ENCODE measurements at regions not wholly inside any gene's neighbourhood (a gene's known extent, or its start where the extent isn't known, plus 50 kb on each side); places are given as distances from the start of the nearest gene placed in this dataset.

DNA sequence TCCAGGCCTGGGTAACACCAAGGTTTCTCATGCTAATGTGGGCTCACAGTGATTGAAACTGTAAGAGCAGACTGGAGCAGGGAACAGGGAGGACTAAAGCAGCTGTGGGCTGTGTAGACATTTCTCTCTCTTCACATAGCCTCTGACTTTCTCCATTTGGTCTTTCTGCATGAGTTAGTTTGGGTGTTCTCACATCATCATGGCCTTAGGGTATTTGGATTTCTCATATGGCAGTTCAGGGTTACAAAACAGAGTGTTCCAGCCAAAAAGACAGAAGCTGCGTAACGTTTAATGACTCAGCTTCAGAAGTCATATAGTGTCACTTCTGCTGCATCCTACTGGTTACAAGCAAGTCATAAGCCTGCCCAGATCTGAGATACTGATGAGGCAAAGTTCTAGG lies 52.0 kb upstream of the OSBPL8 start:
- Histone ChIP-seq H3K36me3 (ENCODE audit: control insufficient read depth, insufficient read depth, low read length) (no peaks in the 10 kb centered on the region), H3K4me1 (ENCODE audit: control insufficient read depth, insufficient read depth, low read length) (no peaks in the 10 kb centered on the region), H3K27me3 (ENCODE audit: control insufficient read depth, insufficient read depth, low read length, poor library complexity, severe bottlenecking) (no peaks in the 10 kb centered on the region), H3K4me3 (ENCODE audit: insufficient read depth, low read depth, low read length) (no peak overlapping the region), H3K9me3 (ENCODE audit: control insufficient read depth, low read length) (no peaks in the 10 kb centered on the region), H3K27ac (ENCODE audit: insufficient read depth, low read depth, low read length, poor library complexity, severe bottlenecking) (no peak overlapping the region)
- 91 to 98% methylated on average over 2 of the region's 2 CpGs for WGBS, 2 experiments

- H3K4me3 ChIP-seq (ENCODE audit: insufficient read depth, low read depth, low read length): no peak overlapping the region
- no peaks in the 10 kb centered on the region for H3K9me3 ChIP-seq (ENCODE audit: control insufficient read depth, low read length)
- 91 to 94% methylated on average over 2 of the region's 2 CpGs for WGBS, 2 experiments
- H3K4me1 ChIP-seq (ENCODE audit: control insufficient read depth, insufficient read depth, low read length): peaks cover 7% of the 10 kb centered on the region
- no peaks in the 10 kb centered on the region for H3K36me3 ChIP-seq (ENCODE audit: control insufficient read depth, insufficient read depth, low read length)
- no peaks in the 10 kb centered on the region for H3K27me3 ChIP-seq (ENCODE audit: control insufficient read depth, insufficient read depth, low read length, poor library complexity, severe bottlenecking)
- H3K27ac ChIP-seq (ENCODE audit: insufficient read depth, low read depth, low read length, poor library complexity, severe bottlenecking): no peak overlapping the region
Measured at GRCh38 chr12:76614364-76614763, 54.8 kb upstream of the OSBPL8 start.

- no peak overlapping the region for H3K27ac ChIP-seq (ENCODE audit: insufficient read depth, low read depth, low read length, poor library complexity, severe bottlenecking)
- H3K4me3 ChIP-seq (ENCODE audit: insufficient read depth, low read depth, low read length): no peak overlapping the region
- 90 to 96% methylated on average over 6 of the region's 6 CpGs for WGBS, 2 experiments
- no peaks in the 10 kb centered on the region for H3K27me3 ChIP-seq (ENCODE audit: control insufficient read depth, insufficient read depth, low read length, poor library complexity, severe bottlenecking)
- H3K36me3 ChIP-seq (ENCODE audit: control insufficient read depth, insufficient read depth, low read length): no peaks in the 10 kb centered on the region
- H3K4me1 ChIP-seq (ENCODE audit: control insufficient read depth, insufficient read depth, low read length): peaks cover 7% of the 10 kb centered on the region
- no peaks in the 10 kb centered on the region for H3K9me3 ChIP-seq (ENCODE audit: control insufficient read depth, low read length)
Measured at GRCh38 chr12:76618031-76618430, 58.5 kb upstream of the OSBPL8 start.

DNA sequence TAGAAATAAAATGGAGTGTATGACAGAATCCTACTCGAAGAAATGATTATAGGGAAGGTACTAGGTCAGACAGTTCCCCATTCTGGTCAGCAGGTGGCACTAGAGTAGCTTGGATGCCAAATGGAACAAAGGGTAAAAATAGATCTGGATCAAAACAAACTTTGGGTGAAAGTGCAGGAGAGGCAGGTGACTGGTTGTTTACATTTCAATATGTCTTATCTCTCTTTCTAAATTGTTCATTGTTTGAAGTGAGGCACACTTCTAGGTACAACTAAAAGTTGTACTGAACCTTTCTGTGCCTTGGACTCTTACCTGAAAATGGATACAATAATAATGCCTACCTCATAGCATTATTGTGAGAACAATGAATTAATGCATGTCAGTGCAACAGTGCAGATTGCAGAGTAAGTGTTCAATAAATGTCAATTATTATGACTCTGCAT lies 62.0 kb upstream of the OSBPL8 start:
- Histone ChIP-seq H3K36me3 (ENCODE audit: control insufficient read depth, insufficient read depth, low read length) (no peaks in the 10 kb centered on the region), H3K4me3 (ENCODE audit: insufficient read depth, low read depth, low read length) (no peak overlapping the region), H3K4me1 (ENCODE audit: control insufficient read depth, insufficient read depth, low read length) (peaks cover 7% of the 10 kb centered on the region), H3K27me3 (ENCODE audit: control insufficient read depth, insufficient read depth, low read length, poor library complexity, severe bottlenecking) (no peaks in the 10 kb centered on the region), H3K27ac (ENCODE audit: insufficient read depth, low read depth, low read length, poor library complexity, severe bottlenecking) (no peak overlapping the region), H3K9me3 (ENCODE audit: control insufficient read depth, low read length) (no peaks in the 10 kb centered on the region)
- 62 to 68% methylated on average over 1 of the region's 1 CpG for WGBS, 2 experiments

DNA sequence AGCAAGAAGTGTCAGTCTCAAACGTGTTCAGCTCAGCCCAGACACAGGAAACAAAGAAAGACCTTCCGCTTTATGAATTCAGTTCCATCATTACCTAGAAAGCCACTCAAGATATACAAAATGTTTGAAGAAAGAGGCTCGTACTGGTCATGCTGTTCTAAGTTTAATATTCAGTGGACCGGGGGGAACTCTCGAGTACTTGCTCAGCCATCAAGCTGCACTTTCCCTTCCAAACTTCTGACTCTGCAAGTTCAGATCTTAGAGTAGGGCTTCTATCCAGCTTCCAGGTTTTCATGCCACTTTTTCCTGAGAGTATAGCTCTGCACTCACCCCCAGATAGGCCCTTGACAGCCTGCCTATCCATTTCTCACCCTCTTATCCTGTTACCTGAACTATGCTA lies 62.8 kb upstream of the OSBPL8 start:
- Histone ChIP-seq H3K36me3 (ENCODE audit: control insufficient read depth, insufficient read depth, low read length) (no peaks in the 10 kb centered on the region), H3K4me1 (ENCODE audit: control insufficient read depth, insufficient read depth, low read length) (peaks cover 7% of the 10 kb centered on the region), H3K27me3 (ENCODE audit: control insufficient read depth, insufficient read depth, low read length, poor library complexity, severe bottlenecking) (no peaks in the 10 kb centered on the region), H3K9me3 (ENCODE audit: control insufficient read depth, low read length) (no peaks in the 10 kb centered on the region), H3K27ac (ENCODE audit: insufficient read depth, low read depth, low read length, poor library complexity, severe bottlenecking) (no peak overlapping the region), H3K4me3 (ENCODE audit: insufficient read depth, low read depth, low read length) (no peak overlapping the region)
- WGBS, 2 experiments: 82 to 83% methylated on average over 5 of the region's 5 CpGs

GRCh38 chr12:76622915-76623314 lies 63.3 kb upstream of the OSBPL8 start:
- Histone ChIP-seq H3K4me3 (ENCODE audit: insufficient read depth, low read depth, low read length) (no peak overlapping the region), H3K27me3 (ENCODE audit: control insufficient read depth, insufficient read depth, low read length, poor library complexity, severe bottlenecking) (no peaks in the 10 kb centered on the region), H3K9me3 (ENCODE audit: control insufficient read depth, low read length) (no peaks in the 10 kb centered on the region), H3K36me3 (ENCODE audit: control insufficient read depth, insufficient read depth, low read length) (no peaks in the 10 kb centered on the region), H3K4me1 (ENCODE audit: control insufficient read depth, insufficient read depth, low read length) (peaks cover 7% of the 10 kb centered on the region), H3K27ac (ENCODE audit: insufficient read depth, low read depth, low read length, poor library complexity, severe bottlenecking) (no peak overlapping the region)

DNA sequence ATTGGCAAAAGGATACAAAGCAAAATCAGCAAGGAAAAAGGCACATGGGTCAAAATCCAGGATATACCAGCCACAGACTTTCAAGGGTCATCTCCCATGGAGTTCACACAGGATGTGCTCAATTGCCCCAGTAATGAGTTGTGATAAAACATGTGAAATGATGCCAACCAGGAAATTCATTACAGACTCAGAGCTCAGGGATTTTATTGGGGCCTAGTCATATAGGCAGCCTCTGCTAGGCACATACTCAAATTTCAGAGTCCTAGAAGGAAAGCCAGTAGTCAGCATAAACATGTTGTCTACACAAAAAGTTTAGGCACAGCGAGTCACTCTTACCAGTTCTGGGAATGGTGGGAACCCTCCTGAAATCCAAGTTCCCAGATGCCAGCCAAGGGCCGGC lies 64.4 kb upstream of the OSBPL8 start:
- 97 to 99% methylated on average over 2 of the region's 2 CpGs for WGBS, 2 experiments
- Histone ChIP-seq H3K4me3 (ENCODE audit: insufficient read depth, low read depth, low read length) (no peak overlapping the region), H3K27me3 (ENCODE audit: control insufficient read depth, insufficient read depth, low read length, poor library complexity, severe bottlenecking) (no peaks in the 10 kb centered on the region), H3K4me1 (ENCODE audit: control insufficient read depth, insufficient read depth, low read length) (no peaks in the 10 kb centered on the region), H3K36me3 (ENCODE audit: control insufficient read depth, insufficient read depth, low read length) (no peaks in the 10 kb centered on the region), H3K9me3 (ENCODE audit: control insufficient read depth, low read length) (no peaks in the 10 kb centered on the region), H3K27ac (ENCODE audit: insufficient read depth, low read depth, low read length, poor library complexity, severe bottlenecking) (no peak overlapping the region)

- Histone ChIP-seq H3K9me3 (ENCODE audit: control insufficient read depth, low read length) (no peaks in the 10 kb centered on the region), H3K4me3 (ENCODE audit: insufficient read depth, low read depth, low read length) (no peak overlapping the region), H3K27ac (ENCODE audit: insufficient read depth, low read depth, low read length, poor library complexity, severe bottlenecking) (no peak overlapping the region), H3K27me3 (ENCODE audit: control insufficient read depth, insufficient read depth, low read length, poor library complexity, severe bottlenecking) (no peaks in the 10 kb centered on the region), H3K36me3 (ENCODE audit: control insufficient read depth, insufficient read depth, low read length) (no peaks in the 10 kb centered on the region), H3K4me1 (ENCODE audit: control insufficient read depth, insufficient read depth, low read length) (no peaks in the 10 kb centered on the region)
- WGBS, 2 experiments: 97 to 100% methylated on average over 4 of the region's 4 CpGs
Measured at GRCh38 chr12:76627346-76628135, 68.0 kb upstream of the OSBPL8 start.

DNA sequence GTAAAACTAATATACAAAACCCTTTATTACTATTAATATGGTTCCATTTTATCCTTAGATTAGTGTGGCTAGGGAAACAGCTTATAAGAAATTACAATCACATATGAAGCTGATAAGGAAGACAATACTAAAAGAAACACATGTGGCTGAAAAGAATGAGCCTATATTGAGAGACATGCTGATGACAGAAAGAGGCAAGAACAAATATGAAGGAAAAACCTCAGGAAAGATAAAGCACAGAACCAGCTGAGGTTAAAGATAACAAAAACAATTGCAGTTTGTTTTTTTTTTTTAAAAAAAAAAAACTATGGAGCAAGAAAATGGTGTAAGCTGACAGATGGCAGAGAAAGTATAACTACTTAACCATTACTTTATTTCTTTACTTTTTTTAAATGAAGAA lies 69.2 kb upstream of the OSBPL8 start:
- H3K36me3 ChIP-seq (ENCODE audit: control insufficient read depth, insufficient read depth, low read length): no peaks in the 10 kb centered on the region
- H3K9me3 ChIP-seq (ENCODE audit: control insufficient read depth, low read length): no peaks in the 10 kb centered on the region
- H3K4me3 ChIP-seq (ENCODE audit: insufficient read depth, low read depth, low read length): no peak overlapping the region
- H3K4me1 ChIP-seq (ENCODE audit: control insufficient read depth, insufficient read depth, low read length): peaks cover 4% of the 10 kb centered on the region
- no peaks in the 10 kb centered on the region for H3K27me3 ChIP-seq (ENCODE audit: control insufficient read depth, insufficient read depth, low read length, poor library complexity, severe bottlenecking)
- H3K27ac ChIP-seq (ENCODE audit: insufficient read depth, low read depth, low read length, poor library complexity, severe bottlenecking): no peak overlapping the region

DNA sequence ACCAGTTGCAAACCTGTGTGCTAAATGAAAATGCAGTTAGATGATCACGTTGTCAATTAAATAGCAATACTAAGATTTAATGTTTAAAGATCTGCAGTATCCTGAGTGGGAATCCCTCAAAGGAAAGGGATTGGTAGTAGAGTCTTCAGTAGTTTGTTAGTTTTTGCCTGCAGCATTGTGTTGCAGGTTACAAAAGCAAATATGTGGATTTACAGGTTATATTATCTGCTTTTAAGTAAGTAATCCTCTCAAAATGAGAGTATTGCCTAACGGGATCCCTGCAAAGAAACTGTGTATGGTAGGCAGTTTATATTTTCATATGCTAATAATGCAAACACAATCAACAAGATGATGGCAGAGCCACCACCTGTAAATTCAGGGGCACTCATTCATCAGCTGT lies 72.2 kb upstream of the OSBPL8 start:
- H3K9me3 ChIP-seq (ENCODE audit: control insufficient read depth, low read length): no peaks in the 10 kb centered on the region
- no peak overlapping the region for H3K27ac ChIP-seq (ENCODE audit: insufficient read depth, low read depth, low read length, poor library complexity, severe bottlenecking)
- 88 to 100% methylated on average over 1 of the region's 2 CpGs for WGBS, 2 experiments
- H3K36me3 ChIP-seq (ENCODE audit: control insufficient read depth, insufficient read depth, low read length): no peaks in the 10 kb centered on the region
- no peak overlapping the region for H3K4me3 ChIP-seq (ENCODE audit: insufficient read depth, low read depth, low read length)
- no peaks in the 10 kb centered on the region for H3K27me3 ChIP-seq (ENCODE audit: control insufficient read depth, insufficient read depth, low read length, poor library complexity, severe bottlenecking)
- peaks cover 6% of the 10 kb centered on the region for H3K4me1 ChIP-seq (ENCODE audit: control insufficient read depth, insufficient read depth, low read length)

GRCh38 chr12:76633415-76633814 lies 73.8 kb upstream of the OSBPL8 start:
- Histone ChIP-seq H3K4me1 (ENCODE audit: control insufficient read depth, insufficient read depth, low read length) (peaks cover 6% of the 10 kb centered on the region), H3K9me3 (ENCODE audit: control insufficient read depth, low read length) (no peaks in the 10 kb centered on the region), H3K27ac (ENCODE audit: insufficient read depth, low read depth, low read length, poor library complexity, severe bottlenecking) (no peak overlapping the region), H3K36me3 (ENCODE audit: control insufficient read depth, insufficient read depth, low read length) (no peaks in the 10 kb centered on the region), H3K4me3 (ENCODE audit: insufficient read depth, low read depth, low read length) (no peak overlapping the region), H3K27me3 (ENCODE audit: control insufficient read depth, insufficient read depth, low read length, poor library complexity, severe bottlenecking) (no peaks in the 10 kb centered on the region)

Measured in ectodermal cell (in vitro differentiated cells).